Fibroblast of the aortic adventitia (primary cell): ENCODE measurements at regions not wholly inside any gene's neighbourhood (a gene's known extent, or its start where the extent isn't known, plus 50 kb on each side); places are given as distances from the start of the nearest gene placed in this dataset.

Experiments used
- DNase-seq: peaks from one replicate; pipeline ENCODE4 v3.0.0-alpha.2; 2010; ENCODE audit warnings: low read depth
- H3K4me3 ChIP-seq: 2 replicates; pipeline ENCODE4 v1.5.1; 2011; ENCODE audit warnings: low read depth, mild to moderate bottlenecking, control low read depth, low read length, moderate library complexity
- TF ChIP-seq, protein P1 (sequence below): IDR thresholded peaks from 2 replicates; pipeline ENCODE4 v1.5.1; 2011; ENCODE audit warnings: mild to moderate bottlenecking, low read length, control low read depth, inconsistent platforms; ENCODE audit not compliant: insufficient read depth

DNA sequence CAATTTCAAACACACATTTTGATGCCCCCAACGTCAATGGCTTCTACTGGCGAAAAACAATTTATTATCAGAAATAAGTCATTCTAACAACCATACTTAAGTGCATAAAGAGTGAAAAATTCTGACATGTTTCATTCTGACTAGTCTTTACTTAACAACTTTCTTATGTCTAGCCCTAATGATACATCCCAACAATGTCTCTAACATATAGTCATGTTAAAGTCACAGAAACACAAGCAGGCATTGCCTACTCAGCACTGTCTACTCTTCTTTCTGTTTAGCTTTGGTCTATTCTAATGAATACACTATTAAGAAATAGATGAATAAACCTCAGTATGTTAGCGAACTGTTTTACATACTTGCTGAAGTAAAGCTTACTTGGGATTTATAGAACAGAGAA lies 105.8 kb upstream of the DUSP10 start:
- H3K4me3 ChIP-seq, result no peak overlapping the region
- TF ChIP-seq, protein P1, sequence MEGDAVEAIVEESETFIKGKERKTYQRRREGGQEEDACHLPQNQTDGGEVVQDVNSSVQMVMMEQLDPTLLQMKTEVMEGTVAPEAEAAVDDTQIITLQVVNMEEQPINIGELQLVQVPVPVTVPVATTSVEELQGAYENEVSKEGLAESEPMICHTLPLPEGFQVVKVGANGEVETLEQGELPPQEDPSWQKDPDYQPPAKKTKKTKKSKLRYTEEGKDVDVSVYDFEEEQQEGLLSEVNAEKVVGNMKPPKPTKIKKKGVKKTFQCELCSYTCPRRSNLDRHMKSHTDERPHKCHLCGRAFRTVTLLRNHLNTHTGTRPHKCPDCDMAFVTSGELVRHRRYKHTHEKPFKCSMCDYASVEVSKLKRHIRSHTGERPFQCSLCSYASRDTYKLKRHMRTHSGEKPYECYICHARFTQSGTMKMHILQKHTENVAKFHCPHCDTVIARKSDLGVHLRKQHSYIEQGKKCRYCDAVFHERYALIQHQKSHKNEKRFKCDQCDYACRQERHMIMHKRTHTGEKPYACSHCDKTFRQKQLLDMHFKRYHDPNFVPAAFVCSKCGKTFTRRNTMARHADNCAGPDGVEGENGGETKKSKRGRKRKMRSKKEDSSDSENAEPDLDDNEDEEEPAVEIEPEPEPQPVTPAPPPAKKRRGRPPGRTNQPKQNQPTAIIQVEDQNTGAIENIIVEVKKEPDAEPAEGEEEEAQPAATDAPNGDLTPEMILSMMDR, result no peak
- no peak for DNase-seq

DNA sequence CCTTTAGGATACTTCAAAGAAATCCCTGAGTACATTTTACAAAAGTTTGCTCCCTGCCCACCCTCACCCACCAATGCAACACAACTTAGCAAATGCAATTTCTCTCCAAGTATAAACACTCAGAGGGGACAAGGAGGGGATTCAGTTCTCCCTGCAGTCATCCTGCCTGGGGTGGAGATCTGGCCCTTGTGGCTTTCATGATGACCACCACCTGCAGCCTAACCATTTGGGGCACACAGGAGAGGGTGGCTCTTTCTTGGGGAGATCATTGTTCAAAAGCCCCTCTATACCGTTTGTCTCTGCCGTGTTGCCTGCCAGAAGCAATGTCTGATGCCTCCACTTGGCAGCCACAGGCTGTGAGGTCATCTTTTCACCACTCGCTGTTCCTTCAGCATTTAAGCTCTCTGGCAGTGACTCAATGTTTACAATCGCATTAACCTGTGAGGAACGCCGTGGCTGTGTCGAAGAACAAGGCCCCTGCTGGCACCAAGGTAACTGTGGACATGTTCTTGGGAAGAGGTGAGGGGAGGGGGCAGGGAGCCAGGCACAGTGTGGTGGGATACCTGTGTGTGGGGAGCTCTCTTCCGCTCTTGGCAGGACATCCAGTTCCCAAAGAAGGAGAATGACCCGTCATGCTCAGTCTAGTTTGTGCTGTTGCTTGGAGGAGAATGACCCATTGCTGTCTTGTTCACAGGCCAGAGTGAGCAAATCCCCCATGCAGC lies 103.9 kb upstream of the DUSP10 start:
- no peak overlapping the region for H3K4me3 ChIP-seq
- peak; percentile 62 for DNase-seq
- TF ChIP-seq, protein P1, result no peak

DNA sequence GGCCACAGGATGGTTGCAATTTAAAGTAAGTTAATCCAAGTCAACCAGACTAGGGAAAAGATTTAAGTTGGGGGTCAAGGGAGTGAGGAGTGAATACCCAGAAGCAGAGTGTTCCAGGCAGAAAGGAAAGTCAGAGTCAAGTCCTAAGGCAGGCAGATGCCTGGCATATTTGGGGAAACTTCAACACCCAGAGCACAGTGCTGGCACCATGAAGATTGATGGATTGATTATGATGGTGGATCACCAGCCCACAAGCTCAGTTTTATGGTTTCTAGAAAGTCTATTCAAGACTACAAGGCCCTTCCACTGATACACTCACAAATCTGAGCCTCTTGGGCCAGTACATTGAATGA lies 100.1 kb upstream of the DUSP10 start:
- H3K4me3 ChIP-seq, result no peak overlapping the region
- TF ChIP-seq, protein P1, result no peak
- no peak for DNase-seq

DNA sequence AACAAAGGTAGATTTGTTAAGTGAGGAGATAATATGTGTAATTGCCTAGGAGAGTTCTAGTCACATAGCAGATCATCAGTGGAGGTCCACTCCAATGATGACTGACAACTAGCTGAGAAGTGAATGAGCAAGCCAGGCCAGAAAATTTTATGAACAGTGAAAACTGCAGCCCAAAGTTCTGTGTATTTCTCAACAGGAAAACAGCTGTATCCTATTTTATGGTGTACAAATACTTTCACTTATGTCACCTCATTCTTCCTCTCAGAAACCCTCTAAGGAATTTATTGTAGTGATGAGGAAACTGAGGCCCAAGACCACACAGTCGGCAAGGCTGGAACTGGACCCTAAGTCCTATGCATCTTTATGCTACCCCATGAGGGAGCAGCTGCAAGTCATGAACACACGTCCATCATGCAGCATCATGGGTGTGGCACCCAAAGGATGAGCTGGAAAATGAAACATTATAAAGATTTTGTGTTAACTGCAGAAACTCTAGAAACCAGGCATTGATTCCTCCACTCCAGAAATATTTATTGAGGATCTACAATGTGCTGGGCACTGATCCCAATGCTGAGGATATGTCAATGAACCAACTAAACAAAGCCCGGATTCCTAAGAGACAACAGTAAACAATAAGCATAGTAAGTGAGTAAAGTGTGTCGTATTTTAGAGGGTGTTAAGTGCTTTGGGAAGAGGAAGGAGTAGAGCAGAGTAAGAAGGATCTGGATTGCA lies 99.5 kb upstream of the DUSP10 start:
- TF ChIP-seq, protein P1, result no peak
- H3K4me3 ChIP-seq, result no peak overlapping the region
- peak; percentile 43 for DNase-seq

DNA sequence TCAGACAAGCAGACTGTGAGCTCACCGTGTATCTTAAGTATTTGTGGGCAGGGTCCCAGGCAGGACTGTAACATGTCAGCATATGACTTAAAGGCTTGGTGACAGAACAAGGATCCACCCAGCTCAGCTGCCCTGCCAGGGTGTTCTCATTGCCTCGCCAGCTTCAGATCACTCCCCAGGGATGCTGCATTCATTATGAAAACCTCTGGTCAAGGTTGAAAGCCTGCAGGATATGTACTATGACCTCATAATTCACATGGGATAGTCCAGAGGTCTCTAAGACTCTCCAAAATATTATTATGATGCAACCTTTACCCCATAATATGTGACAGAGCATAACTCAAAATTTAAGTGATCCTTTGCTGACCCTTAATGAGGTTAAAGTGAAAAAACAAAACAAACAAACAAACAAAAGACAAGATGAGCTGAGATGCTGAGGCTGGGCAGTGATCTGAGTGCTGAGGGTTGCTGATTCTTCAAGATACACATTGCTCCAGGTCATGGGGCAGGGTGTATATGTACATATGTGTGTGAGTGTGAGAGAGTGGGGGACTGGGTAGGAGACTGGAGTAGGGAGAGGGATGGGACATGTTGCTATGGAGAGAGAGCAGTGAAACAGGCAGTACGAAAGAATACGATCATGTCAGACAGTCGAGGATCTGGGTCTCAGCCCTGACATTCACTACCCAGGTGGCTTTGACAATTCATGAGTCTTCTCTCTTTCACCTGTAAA lies 98.8 kb upstream of the DUSP10 start:
- H3K4me3 ChIP-seq, result no peak overlapping the region
- TF ChIP-seq, protein P1, result no peak
- peak; percentile 68 for DNase-seq

DNA sequence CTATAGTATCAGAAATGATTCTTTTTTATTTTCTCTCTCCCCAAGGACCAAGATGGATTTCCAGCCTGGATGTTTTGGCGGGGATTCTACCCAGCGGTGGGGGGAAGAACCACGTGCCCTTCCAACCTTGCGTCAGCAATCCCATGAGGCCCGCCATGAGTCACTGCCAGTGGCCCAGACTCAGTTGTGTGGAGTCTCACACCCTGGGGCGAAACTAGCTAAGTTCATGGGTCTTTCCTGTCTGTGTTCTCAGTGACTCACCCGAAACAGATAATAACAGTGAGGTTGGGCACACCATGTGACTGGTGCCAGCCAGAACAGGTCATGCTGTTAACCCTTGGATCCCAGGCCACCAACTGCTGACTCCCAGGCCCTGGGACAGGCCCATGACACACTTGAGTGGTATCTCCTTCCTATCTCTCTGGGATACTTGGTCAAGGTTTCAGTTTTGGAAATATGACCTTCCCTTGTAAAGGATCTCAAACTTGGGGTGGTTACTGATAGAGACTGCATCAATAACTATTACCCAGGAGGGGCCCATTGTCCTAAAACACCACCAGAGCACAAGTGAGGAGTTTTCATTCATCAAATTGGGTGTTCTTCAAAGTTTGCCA lies 98.0 kb upstream of the DUSP10 start:
- TF ChIP-seq, protein P1, result no peak
- DNase-seq, result peak; percentile 87
- H3K4me3 ChIP-seq, result no peak overlapping the region
